HepG2 (cell line): ENCODE measurements at regions not wholly inside any gene's neighbourhood (a gene's known extent, or its start where the extent isn't known, plus 50 kb on each side); places are given as distances from the start of the nearest gene placed in this dataset.

Experiments
- ATAC-seq: fragments of 200-7000 bp; cut with Tn5 transposase; 3 replicates; pipeline ENCODE4 v1.9.1; 2020; ENCODE audit warnings: mild to moderate bottlenecking, moderate library complexity
- BruUV-seq: library from RNA; stranded (reverse); fragments of 400-500 nt; replicated peaks from 2 replicates; lab custom pipeline; 2021; lab: Mats Ljungman, UMichigan
- CTCF ChIA-PET: fragments of 300-600 bp; formaldehyde crosslinking; extraction: SDS; loops from one replicate; lab custom pipeline; 2021; ENCODE audit warnings: low total read pairs, inconsistent platforms, low intra/inter-chr PET ratio; lab: Yijun Ruan, JAX
- POLR2A ChIA-PET: fragments of 350-600 bp; sonication (Branson Sonifier 250); formaldehyde crosslinking; loops from one replicate; lab custom pipeline; 2020; ENCODE audit warnings: antibody characterized with exemption, inconsistent platforms; lab: Yijun Ruan, JAX
- DNase-seq: peaks from one replicate; pipeline ENCODE4 v3.0.0-alpha.2; 2015; ENCODE audit warnings: low spot score
- FAIRE-seq: peaks from 3 replicates; lab custom pipeline; 2011; peaks lifted over from hg19 to GRCh38; lab: Jason Lieb, UNC
- H2AFZ ChIP-seq: one replicate; pipeline ENCODE4 v1.6.1; 2011; ENCODE audit warnings: low read length, inconsistent platforms
- H3K27ac ChIP-seq: fragments of 300-600 bp; 3 replicates; pipeline ENCODE4 v1.8.0; 2011; ENCODE audit warnings: mixed run types, mild to moderate bottlenecking, mixed read lengths, low read length, inconsistent platforms; ENCODE audit not compliant: insufficient read depth; ENCODE audit errors: extremely low read length
- H3K27me3 ChIP-seq, 2 experiments: fragments of 200-600 bp in 1 of 2; 2 replicates in 1 of 2; 3 replicates in 1 of 2; pipeline versions ENCODE4 v1.6.0 to v1.8.0; 2011; ENCODE audit warnings: low read length in 2 of 2, mild to moderate bottlenecking in 2 of 2, moderate library complexity in 2 of 2, inconsistent platforms in 1 of 2; ENCODE audit not compliant: insufficient read depth in 2 of 2, control insufficient read depth in 1 of 2
- H3K36me3 ChIP-seq, 2 experiments: fragments of 200-600 bp in 1 of 2; replicated peaks in 1 of 2; 2 replicates in 1 of 2; 3 replicates in 1 of 2; pipeline versions ENCODE4 v1.5.1 to v1.8.0; 2011; ENCODE audit warnings: low read length in 2 of 2, inconsistent platforms in 1 of 2; ENCODE audit not compliant: insufficient read depth in 2 of 2, control insufficient read depth in 1 of 2
- H3K4me1 ChIP-seq: 2 replicates; pipeline ENCODE4 v1.5.1; 2012; ENCODE audit warnings: low read length, inconsistent platforms; ENCODE audit not compliant: insufficient read depth
- H3K4me2 ChIP-seq: 2 replicates; pipeline ENCODE4 v1.6.0; 2011; ENCODE audit warnings: low read depth, low read length, inconsistent platforms
- H3K4me3 ChIP-seq, 3 experiments: fragments of 200-600 bp in 1 of 3; sonication (generic), shearing (Covaris generic) in 1 of 3; replicated peaks in 1 of 3; 2 replicates each; pipeline ENCODE4 v1.5.1; 2011 to 2016; ENCODE audit warnings: low read length in 3 of 3, inconsistent platforms in 2 of 3, low read depth in 2 of 3, mild to moderate bottlenecking in 2 of 3, control low read depth in 1 of 3, mixed read lengths in 1 of 3; ENCODE audit not compliant: insufficient read depth in 1 of 3
- H3K79me2 ChIP-seq: one replicate; pipeline ENCODE4 v1.6.1; 2011; ENCODE audit warnings: low read length, inconsistent platforms; ENCODE audit not compliant: insufficient read depth
- H3K9ac ChIP-seq: 2 replicates; pipeline ENCODE4 v1.6.0; 2011; ENCODE audit warnings: mild to moderate bottlenecking, low read depth, low read length, inconsistent platforms; ENCODE audit not compliant: insufficient read depth
- H3K9me3 ChIP-seq: 2 replicates; pipeline ENCODE4 v1.5.1; 2012; ENCODE audit warnings: mild to moderate bottlenecking, low read length
- H4K20me1 ChIP-seq: 2 replicates; pipeline ENCODE4 v1.6.0; 2011; ENCODE audit warnings: inconsistent platforms, mild to moderate bottlenecking, low read length, moderate library complexity; ENCODE audit not compliant: insufficient read depth
- GATAD1 ChIP-seq: IDR thresholded peaks from 2 replicates; pipeline ENCODE4 v1.6.1; 2016; ENCODE audit warnings: missing genetic modification reagents, missing compliant biosample characterization
- ISX ChIP-seq: sonication (generic); formaldehyde crosslinking; conservative IDR thresholded peaks from 2 replicates; pipeline ENCODE4 v1.5.0; 2020; ENCODE audit warnings: missing genetic modification reagents
- MEIS1 ChIP-seq: sonication (generic); formaldehyde crosslinking; IDR thresholded peaks from 2 replicates; pipeline ENCODE4 v1.9.0; 2021; ENCODE audit warnings: mild to moderate bottlenecking, missing genetic modification reagents, moderate library complexity, borderline replicate concordance
- TEAD3 ChIP-seq: optimal IDR thresholded peaks from 2 replicates; pipeline ENCODE3; 2016; ENCODE audit warnings: borderline replicate concordance
- TP53 ChIP-seq: sonication (generic); formaldehyde crosslinking; conservative IDR thresholded peaks from 2 replicates; pipeline ENCODE4 v1.4.0; 2020; ENCODE audit warnings: missing genetic modification reagents
- ZNF432 ChIP-seq: sonication (generic); formaldehyde crosslinking; IDR thresholded peaks from 2 replicates; pipeline ENCODE4 v1.5.0; 2020; ENCODE audit warnings: missing genetic modification reagents, mild to moderate bottlenecking, borderline replicate concordance
- ZNF7 ChIP-seq: IDR thresholded peaks from 2 replicates; pipeline ENCODE4 v1.6.1; 2016; ENCODE audit warnings: missing biosample characterization, missing genetic modification reagents
- ZNF724P ChIP-seq: sonication (generic); formaldehyde crosslinking; IDR thresholded peaks from 2 replicates; pipeline ENCODE4 v1.8.0; 2022; ENCODE audit warnings: missing genetic modification reagents, borderline replicate concordance
- ZNF891 ChIP-seq: sonication (generic); formaldehyde crosslinking; IDR thresholded peaks from 2 replicates; pipeline ENCODE4 v1.5.0; 2020; ENCODE audit warnings: mild to moderate bottlenecking, missing genetic modification reagents
- WGBS: methylation state at CpG from one replicate; pipeline ENCODE4 v1.1.6; 2017; ENCODE audit warnings: low lambda C conversion rate; 5-methylcytosine and 5-hydroxymethylcytosine counted together
- in situ Hi-C: cut with HindIII; loops from 2 replicates; pipeline ENCODE4 v1.10.0; 2017; ENCODE audit warnings: low pct_unique_long_range_greater_than_20kb; ENCODE audit not compliant: extremely low pct_ligation_motif_present
- intact Hi-C: fragments of 100-400 bp; cut with micrococcal nuclease; formaldehyde crosslinking; loops from one replicate; pipeline ENCODE4 v1.10.0; 2022; ENCODE audit not compliant: unreplicated experiment
- TF ChIP-seq, protein P1 (sequence below): sonication (generic); formaldehyde crosslinking; IDR thresholded peaks from 2 replicates; pipeline ENCODE4 v1.4.0; 2020; ENCODE audit warnings: missing genetic modification reagents
- TF ChIP-seq, protein P2 (sequence below): sonication (generic); formaldehyde crosslinking; IDR thresholded peaks from 2 replicates; pipeline ENCODE4 v1.4.0; 2020; ENCODE audit warnings: mild to moderate bottlenecking, missing genetic modification reagents
- TF ChIP-seq, protein P3 (sequence below): sonication (generic); formaldehyde crosslinking; IDR thresholded peaks from 2 replicates; pipeline ENCODE4 v1.8.0; 2023; ENCODE audit warnings: mild to moderate bottlenecking, missing genetic modification reagents
- TF ChIP-seq, protein P4 (sequence below): sonication (generic); formaldehyde crosslinking; IDR thresholded peaks from 2 replicates; pipeline ENCODE4 v1.4.0; 2020; ENCODE audit warnings: missing genetic modification reagents, borderline replicate concordance
- TF ChIP-seq, protein P5 (sequence below): sonication (generic); formaldehyde crosslinking; IDR thresholded peaks from 2 replicates; pipeline ENCODE4 v1.4.0; 2020; ENCODE audit warnings: mild to moderate bottlenecking, missing genetic modification reagents
- TF ChIP-seq, protein P6 (sequence below): sonication (generic); formaldehyde crosslinking; IDR thresholded peaks from 2 replicates; pipeline ENCODE4 v1.8.0; 2022; ENCODE audit warnings: missing genetic modification reagents, mild to moderate bottlenecking, borderline replicate concordance

DNA sequence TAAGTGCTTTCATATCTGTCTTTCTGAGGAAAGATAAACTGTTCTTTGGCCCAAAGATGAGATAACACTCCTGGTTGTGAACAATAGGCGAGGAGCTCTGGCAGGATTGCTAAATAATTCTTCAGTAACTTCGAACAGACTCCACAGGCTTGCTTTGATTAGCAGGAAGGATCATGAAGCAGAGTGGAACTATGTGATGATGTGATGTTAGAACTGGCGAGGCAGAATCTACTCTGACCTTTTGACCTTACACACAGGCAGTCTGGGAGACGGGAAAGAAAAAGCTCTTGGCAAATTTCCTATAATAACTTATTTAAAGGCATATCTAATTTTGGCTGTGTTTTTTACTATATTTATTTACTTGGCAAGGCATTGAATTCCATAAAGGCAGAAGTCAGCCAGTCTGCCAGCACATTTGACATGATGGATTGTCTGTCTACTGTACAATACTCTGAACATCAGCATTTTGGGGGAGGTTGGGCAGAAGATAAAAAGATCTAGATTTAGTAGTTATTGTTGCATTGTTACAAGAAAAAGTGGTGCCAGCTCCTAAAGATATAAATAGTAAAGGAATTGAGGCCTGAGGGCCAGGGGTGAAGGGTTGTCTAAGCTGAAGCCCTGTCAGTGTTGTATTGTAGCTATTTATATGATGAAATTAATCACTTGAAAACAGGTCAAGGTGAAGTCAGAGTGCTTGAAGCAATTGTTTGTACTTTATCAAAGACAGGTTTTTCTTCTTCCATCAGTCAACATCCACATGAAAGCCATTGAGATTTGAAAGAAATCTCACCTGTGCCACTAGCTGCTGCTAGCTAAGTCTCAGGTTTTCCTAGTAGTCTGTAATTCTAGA lies 708.8 kb downstream of the LTN1 start (continued):
- TF ChIP-seq, protein P1, sequence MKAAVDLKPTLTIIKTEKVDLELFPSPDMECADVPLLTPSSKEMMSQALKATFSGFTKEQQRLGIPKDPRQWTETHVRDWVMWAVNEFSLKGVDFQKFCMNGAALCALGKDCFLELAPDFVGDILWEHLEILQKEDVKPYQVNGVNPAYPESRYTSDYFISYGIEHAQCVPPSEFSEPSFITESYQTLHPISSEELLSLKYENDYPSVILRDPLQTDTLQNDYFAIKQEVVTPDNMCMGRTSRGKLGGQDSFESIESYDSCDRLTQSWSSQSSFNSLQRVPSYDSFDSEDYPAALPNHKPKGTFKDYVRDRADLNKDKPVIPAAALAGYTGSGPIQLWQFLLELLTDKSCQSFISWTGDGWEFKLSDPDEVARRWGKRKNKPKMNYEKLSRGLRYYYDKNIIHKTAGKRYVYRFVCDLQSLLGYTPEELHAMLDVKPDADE = no peak
- TF ChIP-seq, protein P2, sequence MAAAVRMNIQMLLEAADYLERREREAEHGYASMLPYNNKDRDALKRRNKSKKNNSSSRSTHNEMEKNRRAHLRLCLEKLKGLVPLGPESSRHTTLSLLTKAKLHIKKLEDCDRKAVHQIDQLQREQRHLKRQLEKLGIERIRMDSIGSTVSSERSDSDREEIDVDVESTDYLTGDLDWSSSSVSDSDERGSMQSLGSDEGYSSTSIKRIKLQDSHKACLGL (CRISPR knock-in tag) = no peak
- no peak for TF ChIP-seq TEAD3 (CRISPR knock-in tag)

DNA sequence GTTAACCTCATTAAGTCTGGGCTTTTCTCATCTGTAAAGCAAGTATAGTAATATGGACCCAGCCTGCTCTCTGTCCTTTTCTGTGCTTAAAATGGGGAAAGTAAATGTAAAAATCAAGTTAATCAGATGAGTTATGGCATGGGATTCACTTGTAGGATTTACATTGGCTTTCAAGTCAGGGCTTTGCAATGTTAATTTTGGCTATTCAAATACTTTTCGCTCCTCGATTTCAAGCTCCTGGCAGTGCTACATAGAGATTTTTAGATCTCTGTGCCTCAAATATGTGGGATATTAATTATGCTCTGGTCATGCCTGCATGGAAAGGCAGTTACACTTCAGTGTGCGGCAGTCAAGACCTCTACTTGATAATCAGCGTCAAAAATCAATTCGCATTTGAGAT lies 709.8 kb downstream of the LTN1 start:
- ATAC-seq = no peak
- no peak overlapping the region for H2AFZ ChIP-seq
- H3K4me1 ChIP-seq = peaks cover 9% of the 10 kb centered on the region; the same call in 1 of the 2 replicates
- H3K36me3 ChIP-seq = no peaks in the 10 kb centered on the region
- no peaks in the 10 kb centered on the region for H3K27me3 ChIP-seq
- intact Hi-C loops = no loop called here
- POLR2A ChIA-PET = no interaction called here
- no peaks in the 10 kb centered on the region for H4K20me1 ChIP-seq
- no peak overlapping the region for H3K4me3 ChIP-seq
- 80% methylated on average over 5 of the region's 5 CpGs for WGBS
- FAIRE-seq = no peak
- DNase-seq = no peak
- no peak overlapping the region for H3K4me2 ChIP-seq
- H3K9ac ChIP-seq = no peak overlapping the region
- H3K9me3 ChIP-seq = peaks cover 67% of the 10 kb centered on the region
- H3K27ac ChIP-seq = no peak overlapping the region
- no peaks in the 10 kb centered on the region for H3K79me2 ChIP-seq
- CTCF ChIA-PET = no interaction called here
- in situ Hi-C loops = no loop called here
- BruUV-seq = no TSS peak
- no peak for TF ChIP-seq ISX (CRISPR knock-in tag)
- TF ChIP-seq ZNF724P (CRISPR knock-in tag) = no peak
- TF ChIP-seq, protein P3, sequence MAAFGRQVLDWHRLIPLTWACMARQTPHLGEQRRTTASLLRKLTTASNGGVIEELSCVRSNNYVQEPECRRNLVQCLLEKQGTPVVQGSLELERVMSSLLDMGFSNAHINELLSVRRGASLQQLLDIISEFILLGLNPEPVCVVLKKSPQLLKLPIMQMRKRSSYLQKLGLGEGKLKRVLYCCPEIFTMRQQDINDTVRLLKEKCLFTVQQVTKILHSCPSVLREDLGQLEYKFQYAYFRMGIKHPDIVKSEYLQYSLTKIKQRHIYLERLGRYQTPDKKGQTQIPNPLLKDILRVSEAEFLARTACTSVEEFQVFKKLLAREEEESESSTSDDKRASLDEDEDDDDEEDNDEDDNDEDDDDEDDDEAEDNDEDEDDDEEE (CRISPR knock-in tag) = no peak
- no peak for TF ChIP-seq ZNF432 (CRISPR knock-in tag)
- TF ChIP-seq ZNF891 (CRISPR knock-in tag) = no peak
- TF ChIP-seq, protein P4, sequence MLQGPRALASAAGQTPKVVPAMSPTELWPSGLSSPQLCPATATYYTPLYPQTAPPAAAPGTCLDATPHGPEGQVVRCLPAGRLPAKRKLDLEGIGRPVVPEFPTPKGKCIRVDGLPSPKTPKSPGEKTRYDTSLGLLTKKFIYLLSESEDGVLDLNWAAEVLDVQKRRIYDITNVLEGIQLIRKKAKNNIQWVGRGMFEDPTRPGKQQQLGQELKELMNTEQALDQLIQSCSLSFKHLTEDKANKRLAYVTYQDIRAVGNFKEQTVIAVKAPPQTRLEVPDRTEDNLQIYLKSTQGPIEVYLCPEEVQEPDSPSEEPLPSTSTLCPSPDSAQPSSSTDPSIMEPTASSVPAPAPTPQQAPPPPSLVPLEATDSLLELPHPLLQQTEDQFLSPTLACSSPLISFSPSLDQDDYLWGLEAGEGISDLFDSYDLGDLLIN (CRISPR knock-in tag) = no peak
- no peak for TF ChIP-seq TP53 (CRISPR knock-in tag)
- TF ChIP-seq ZNF7 (CRISPR knock-in tag) = no peak
- TF ChIP-seq MEIS1 = no peak
- no peak for TF ChIP-seq GATAD1
- TF ChIP-seq, protein P5, sequence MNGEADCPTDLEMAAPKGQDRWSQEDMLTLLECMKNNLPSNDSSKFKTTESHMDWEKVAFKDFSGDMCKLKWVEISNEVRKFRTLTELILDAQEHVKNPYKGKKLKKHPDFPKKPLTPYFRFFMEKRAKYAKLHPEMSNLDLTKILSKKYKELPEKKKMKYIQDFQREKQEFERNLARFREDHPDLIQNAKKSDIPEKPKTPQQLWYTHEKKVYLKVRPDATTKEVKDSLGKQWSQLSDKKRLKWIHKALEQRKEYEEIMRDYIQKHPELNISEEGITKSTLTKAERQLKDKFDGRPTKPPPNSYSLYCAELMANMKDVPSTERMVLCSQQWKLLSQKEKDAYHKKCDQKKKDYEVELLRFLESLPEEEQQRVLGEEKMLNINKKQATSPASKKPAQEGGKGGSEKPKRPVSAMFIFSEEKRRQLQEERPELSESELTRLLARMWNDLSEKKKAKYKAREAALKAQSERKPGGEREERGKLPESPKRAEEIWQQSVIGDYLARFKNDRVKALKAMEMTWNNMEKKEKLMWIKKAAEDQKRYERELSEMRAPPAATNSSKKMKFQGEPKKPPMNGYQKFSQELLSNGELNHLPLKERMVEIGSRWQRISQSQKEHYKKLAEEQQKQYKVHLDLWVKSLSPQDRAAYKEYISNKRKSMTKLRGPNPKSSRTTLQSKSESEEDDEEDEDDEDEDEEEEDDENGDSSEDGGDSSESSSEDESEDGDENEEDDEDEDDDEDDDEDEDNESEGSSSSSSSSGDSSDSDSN = no peak
- TF ChIP-seq, protein P6, sequence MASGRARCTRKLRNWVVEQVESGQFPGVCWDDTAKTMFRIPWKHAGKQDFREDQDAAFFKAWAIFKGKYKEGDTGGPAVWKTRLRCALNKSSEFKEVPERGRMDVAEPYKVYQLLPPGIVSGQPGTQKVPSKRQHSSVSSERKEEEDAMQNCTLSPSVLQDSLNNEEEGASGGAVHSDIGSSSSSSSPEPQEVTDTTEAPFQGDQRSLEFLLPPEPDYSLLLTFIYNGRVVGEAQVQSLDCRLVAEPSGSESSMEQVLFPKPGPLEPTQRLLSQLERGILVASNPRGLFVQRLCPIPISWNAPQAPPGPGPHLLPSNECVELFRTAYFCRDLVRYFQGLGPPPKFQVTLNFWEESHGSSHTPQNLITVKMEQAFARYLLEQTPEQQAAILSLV (CRISPR knock-in tag) = no peak
